ENCODE measurements at regions not wholly inside any gene's neighbourhood (a gene's known extent, or its start where the extent isn't known, plus 50 kb on each side); places are given as distances from the start of the nearest gene placed in this dataset.
A peak's percentile ranks its signal among the peaks of the same experiment; 100 is the strongest.
"Not testable (repeated sequence)": the region's sequence is repeated elsewhere in the genome, so short reads cannot be mapped to it uniquely, and the experiment has no call there.

GRCh38 chr4:153929675-153930074 lies 140.8 kb upstream of the SFRP2 start:
- DNase-seq, result no peak

GRCh38 chr4:153927451-153927850 lies 138.6 kb upstream of the SFRP2 start:
- DNase-seq, result no peak

- DNase-seq, result no peak
Measured at GRCh38 chr4:153922148-153922547, 133.3 kb upstream of the SFRP2 start.

GRCh38 chr4:153919667-153920066 lies 130.8 kb upstream of the SFRP2 start:
- DNase-seq, result no peak

GRCh38 chr4:153916273-153916755 lies 127.4 kb upstream of the SFRP2 start:
- DNase-seq, result peak; percentile 70

GRCh38 chr4:153912301-153912700 lies 123.4 kb upstream of the SFRP2 start:
- DNase-seq, result no peak

GRCh38 chr4:153909672-153910071 lies 120.8 kb upstream of the SFRP2 start:
- DNase-seq, result no peak

- no peak for DNase-seq
Measured at GRCh38 chr4:153906231-153906630, 117.3 kb upstream of the SFRP2 start.

- no peak for DNase-seq
Measured at GRCh38 chr4:153905231-153905630, 116.3 kb upstream of the SFRP2 start.

- DNase-seq, result no peak
Measured at GRCh38 chr4:153904011-153904410, 115.1 kb upstream of the SFRP2 start.

- no peak for DNase-seq
Measured at GRCh38 chr4:153901220-153901619, 112.3 kb upstream of the SFRP2 start.

- DNase-seq, result no peak
Measured at GRCh38 chr4:153900426-153900825, 111.5 kb upstream of the SFRP2 start.

- DNase-seq, result no peak
Measured at GRCh38 chr4:153890761-153891160, 101.9 kb upstream of the SFRP2 start.

- DNase-seq, result no peak
Measured at GRCh38 chr4:153887217-153887616, 98.3 kb upstream of the SFRP2 start.

GRCh38 chr4:153884325-153884724 lies 95.4 kb upstream of the SFRP2 start:
- DNase-seq, result no peak

GRCh38 chr4:153880983-153881382 lies 92.1 kb upstream of the SFRP2 start:
- DNase-seq, result no peak

GRCh38 chr4:153877898-153878297 lies 89.0 kb upstream of the SFRP2 start:
- no peak for DNase-seq

- DNase-seq, result no peak
Measured at GRCh38 chr4:153873741-153874140, 84.9 kb upstream of the SFRP2 start.

- not testable (repeated sequence) for DNase-seq
Measured at GRCh38 chr4:153866766-153867165, 77.9 kb upstream of the SFRP2 start.

GRCh38 chr4:153852501-153852900 lies 63.6 kb upstream of the SFRP2 start:
- DNase-seq, result no peak

GRCh38 chr4:153850533-153851280 lies 61.8 kb upstream of the SFRP2 start:
- no peak for DNase-seq

- no peak for DNase-seq
Measured at GRCh38 chr4:153844144-153844543, 55.3 kb upstream of the SFRP2 start.

Measured in activated CD8-positive, alpha-beta memory T cell treated with anti-CD3 and anti-CD28 coated beads for 24 hours (primary cell).